ENCODE measurements at regions not wholly inside any gene's neighbourhood (a gene's known extent, or its start where the extent isn't known, plus 50 kb on each side); places are given as distances from the start of the nearest gene placed in this dataset.

- TF ChIP-seq, protein P1, sequence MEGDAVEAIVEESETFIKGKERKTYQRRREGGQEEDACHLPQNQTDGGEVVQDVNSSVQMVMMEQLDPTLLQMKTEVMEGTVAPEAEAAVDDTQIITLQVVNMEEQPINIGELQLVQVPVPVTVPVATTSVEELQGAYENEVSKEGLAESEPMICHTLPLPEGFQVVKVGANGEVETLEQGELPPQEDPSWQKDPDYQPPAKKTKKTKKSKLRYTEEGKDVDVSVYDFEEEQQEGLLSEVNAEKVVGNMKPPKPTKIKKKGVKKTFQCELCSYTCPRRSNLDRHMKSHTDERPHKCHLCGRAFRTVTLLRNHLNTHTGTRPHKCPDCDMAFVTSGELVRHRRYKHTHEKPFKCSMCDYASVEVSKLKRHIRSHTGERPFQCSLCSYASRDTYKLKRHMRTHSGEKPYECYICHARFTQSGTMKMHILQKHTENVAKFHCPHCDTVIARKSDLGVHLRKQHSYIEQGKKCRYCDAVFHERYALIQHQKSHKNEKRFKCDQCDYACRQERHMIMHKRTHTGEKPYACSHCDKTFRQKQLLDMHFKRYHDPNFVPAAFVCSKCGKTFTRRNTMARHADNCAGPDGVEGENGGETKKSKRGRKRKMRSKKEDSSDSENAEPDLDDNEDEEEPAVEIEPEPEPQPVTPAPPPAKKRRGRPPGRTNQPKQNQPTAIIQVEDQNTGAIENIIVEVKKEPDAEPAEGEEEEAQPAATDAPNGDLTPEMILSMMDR (IDR thresholded peaks at IDR 0.05; ENCODE audit: low read depth, low read length), result no peak
- TF ChIP-seq POLR2A (IDR thresholded peaks at IDR 0.05; ENCODE audit: extremely low read depth, insufficient read length) (no peak), MAX (IDR thresholded peaks at IDR 0.05; ENCODE audit: low read depth, low read length) (no peak), MYC (IDR thresholded peaks at IDR 0.05; ENCODE audit: low read depth, low read length) (no peak)
Measured at GRCh38 chr9:108640230-108640629, 215.6 kb downstream of the ACTL7B start.
